PC-9 (cell line): ENCODE measurements at regions not wholly inside any gene's neighbourhood (a gene's known extent, or its start where the extent isn't known, plus 50 kb on each side); places are given as distances from the start of the nearest gene placed in this dataset.

Experiments
- BruUV-seq: library from RNA; stranded (reverse); fragments of 400-500 nt; replicated peaks from 2 replicates; lab custom pipeline; 2021; lab: Mats Ljungman, UMichigan
- CTCF ChIA-PET: fragments of 300-600 bp; sonication (Branson Sonifier 250); formaldehyde crosslinking; loops from one replicate; lab custom pipeline; 2022; ENCODE audit warnings: antibody characterized with exemption; lab: Charles Lee
- POLR2A ChIA-PET: fragments of 300-600 bp; sonication (Branson Sonifier 250); formaldehyde crosslinking; loops from one replicate; lab custom pipeline; 2022; ENCODE audit warnings: antibody characterized with exemption; ENCODE audit not compliant: unreplicated experiment; lab: Charles Lee
- DNase-seq, 2 experiments: peaks; one replicate each; pipeline versions ENCODE4 v3.0.0 to v3.0.0-alpha.2; 2015 to 2022; ENCODE audit warnings: mixed read lengths in 1 of 2
- H2AFZ ChIP-seq: fragments of 200-600 bp; sonication (generic); 2 replicates; pipeline ENCODE4 v1.8.1; 2017; ENCODE audit warnings: antibody characterized with exemption
- H3F3A ChIP-seq: fragments of 200-600 bp; sonication (generic); 2 replicates; pipeline ENCODE4 v1.8.1; 2017; ENCODE audit warnings: antibody characterized with exemption, mild to moderate bottlenecking, low read depth; ENCODE audit not compliant: insufficient read depth
- H3K27ac ChIP-seq: fragments of 200-600 bp; sonication (generic); 2 replicates; pipeline ENCODE4 v1.6.1; 2016; ENCODE audit warnings: mixed run types
- H3K27me3 ChIP-seq: fragments of 200-600 bp; sonication (generic); 2 replicates; pipeline ENCODE4 v1.6.1; 2016; ENCODE audit warnings: low read depth, mixed run types; ENCODE audit not compliant: insufficient read depth
- H3K36me3 ChIP-seq: fragments of 200-600 bp; sonication (generic); 2 replicates; pipeline ENCODE4 v1.6.1; 2016; ENCODE audit warnings: low read depth, mixed run types
- H3K4me1 ChIP-seq: fragments of 200-600 bp; sonication (generic); replicated peaks from 2 replicates; pipeline ENCODE4 v1.6.1; 2016; ENCODE audit warnings: mixed run types; ENCODE audit not compliant: insufficient read depth
- H3K4me2 ChIP-seq: fragments of 200-600 bp; sonication (generic); 2 replicates; pipeline ENCODE4 v1.6.1; 2017; ENCODE audit warnings: mixed run types
- H3K4me3 ChIP-seq: fragments of 200-600 bp; sonication (generic); 2 replicates; pipeline ENCODE4 v1.6.1; 2016; ENCODE audit warnings: mixed run types
- H3K79me2 ChIP-seq: fragments of 200-600 bp; sonication (generic); 2 replicates; pipeline ENCODE4 v1.6.1; 2017; ENCODE audit warnings: low read depth, mixed run types
- H3K9me2 ChIP-seq: fragments of 200-600 bp; sonication (generic); 2 replicates; pipeline ENCODE4 v1.8.1; 2017; ENCODE audit warnings: mild to moderate bottlenecking; ENCODE audit not compliant: insufficient read depth
- H3K9me3 ChIP-seq: fragments of 200-600 bp; sonication (generic); 2 replicates; pipeline ENCODE4 v1.8.1; 2016; ENCODE audit warnings: low read depth; ENCODE audit not compliant: insufficient read depth
- H4K20me1 ChIP-seq: fragments of 200-600 bp; sonication (generic); 2 replicates; pipeline ENCODE4 v1.8.1; 2017; ENCODE audit not compliant: insufficient read depth
- EZH2 ChIP-seq: fragments of 200-600 bp; sonication (generic); IDR thresholded peaks from 2 replicates; pipeline ENCODE4 v1.8.0; 2017; ENCODE audit warnings: antibody characterized with exemption, low read depth
- intact Hi-C: fragments of 100-400 bp; cut with micrococcal nuclease; formaldehyde crosslinking; loops from one replicate; pipeline ENCODE4 v1.10.0; 2022; ENCODE audit not compliant: unreplicated experiment
- TF ChIP-seq, protein P1 (sequence below): fragments of 200-600 bp; sonication (generic); conservative IDR thresholded peaks from 2 replicates; pipeline ENCODE4 v1.6.1; 2017; ENCODE audit warnings: mixed run types, antibody characterized with exemption, mild to moderate bottlenecking, moderate library complexity

DNA sequence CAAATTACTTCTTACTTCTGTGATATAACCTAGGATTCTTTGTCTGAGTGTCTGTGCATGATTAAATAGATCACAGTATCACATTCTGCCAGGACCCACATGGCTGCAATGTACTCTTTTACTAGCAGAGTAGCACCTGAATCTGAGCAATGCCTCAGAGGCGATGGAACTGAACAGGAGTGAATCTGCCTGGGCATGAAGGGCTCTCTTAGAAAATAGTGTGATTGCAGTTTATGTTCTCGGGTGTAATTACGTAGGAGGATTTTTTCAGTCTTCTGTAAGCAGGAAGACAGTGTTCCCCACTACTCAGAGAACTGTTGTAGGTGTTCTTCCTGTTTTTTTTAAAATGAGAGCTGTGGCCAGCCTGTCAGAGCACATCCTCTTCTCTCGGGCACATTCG, 802.3 kb downstream of the NLGN4Y start:
- Histone ChIP-seq H3K79me2 (no peaks in the 10 kb centered on the region), H4K20me1 (no peaks in the 10 kb centered on the region), H3K9me2 (no peaks in the 10 kb centered on the region), H3K27me3 (no peaks in the 10 kb centered on the region), H3K4me2 (no peak overlapping the region), H3K4me1 (no peaks in the 10 kb centered on the region), H3K27ac (no peak overlapping the region), H3K36me3 (no peaks in the 10 kb centered on the region), H3K4me3 (no peak overlapping the region), H2AFZ (no peak overlapping the region), H3K9me3 (no peaks in the 10 kb centered on the region), H3F3A (no peaks in the 10 kb centered on the region)
- CTCF ChIA-PET: no interaction called here
- no peak for TF ChIP-seq EZH2
- TF ChIP-seq, protein P1, sequence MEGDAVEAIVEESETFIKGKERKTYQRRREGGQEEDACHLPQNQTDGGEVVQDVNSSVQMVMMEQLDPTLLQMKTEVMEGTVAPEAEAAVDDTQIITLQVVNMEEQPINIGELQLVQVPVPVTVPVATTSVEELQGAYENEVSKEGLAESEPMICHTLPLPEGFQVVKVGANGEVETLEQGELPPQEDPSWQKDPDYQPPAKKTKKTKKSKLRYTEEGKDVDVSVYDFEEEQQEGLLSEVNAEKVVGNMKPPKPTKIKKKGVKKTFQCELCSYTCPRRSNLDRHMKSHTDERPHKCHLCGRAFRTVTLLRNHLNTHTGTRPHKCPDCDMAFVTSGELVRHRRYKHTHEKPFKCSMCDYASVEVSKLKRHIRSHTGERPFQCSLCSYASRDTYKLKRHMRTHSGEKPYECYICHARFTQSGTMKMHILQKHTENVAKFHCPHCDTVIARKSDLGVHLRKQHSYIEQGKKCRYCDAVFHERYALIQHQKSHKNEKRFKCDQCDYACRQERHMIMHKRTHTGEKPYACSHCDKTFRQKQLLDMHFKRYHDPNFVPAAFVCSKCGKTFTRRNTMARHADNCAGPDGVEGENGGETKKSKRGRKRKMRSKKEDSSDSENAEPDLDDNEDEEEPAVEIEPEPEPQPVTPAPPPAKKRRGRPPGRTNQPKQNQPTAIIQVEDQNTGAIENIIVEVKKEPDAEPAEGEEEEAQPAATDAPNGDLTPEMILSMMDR: no peak
- intact Hi-C loops: no loop called here
- DNase-seq: no peak
- POLR2A ChIA-PET: no interaction called here
- BruUV-seq: no TSS peak

GRCh38 chrY:15328848-15329247, 804.5 kb downstream of the NLGN4Y start:
- POLR2A ChIA-PET: no interaction called here
- H3K9me3 ChIP-seq: no peaks in the 10 kb centered on the region

DNA sequence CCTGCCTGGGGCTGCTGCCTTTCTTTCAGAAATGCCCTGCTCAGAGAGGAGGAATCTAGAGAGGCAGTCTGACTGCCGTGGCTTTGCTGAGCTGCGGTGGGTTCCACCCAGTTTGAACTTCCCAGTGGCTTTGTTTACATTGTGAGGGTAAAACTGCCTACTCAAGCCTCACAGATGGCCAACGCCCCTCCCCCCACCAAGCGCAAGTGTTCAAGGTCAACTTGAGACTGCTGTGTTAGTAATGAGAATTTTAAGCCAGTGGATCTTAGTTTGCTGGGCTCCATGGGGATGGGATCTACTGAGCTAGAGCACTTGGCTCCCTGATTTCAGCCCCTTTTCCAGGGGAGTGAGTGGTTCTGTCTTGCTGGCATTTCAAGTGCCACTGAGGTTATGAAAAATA, 819.2 kb downstream of the NLGN4Y start:
- POLR2A ChIA-PET: no interaction called here
- CTCF ChIA-PET: no interaction called here

More at GRCh38 chrY:15328848-15329247, 804.5 kb downstream of the NLGN4Y start:
- BruUV-seq: no TSS peak
- TF ChIP-seq, protein P1: no peak
- no peak for DNase-seq
- no peak overlapping the region for H3K27ac ChIP-seq
- H2AFZ ChIP-seq: no peak overlapping the region
- no peaks in the 10 kb centered on the region for H3K9me2 ChIP-seq
- H3K4me1 ChIP-seq: no peaks in the 10 kb centered on the region
- H3K27me3 ChIP-seq: no peaks in the 10 kb centered on the region
- H4K20me1 ChIP-seq: no peaks in the 10 kb centered on the region
- intact Hi-C loops: no loop called here
- H3K4me3 ChIP-seq: no peak overlapping the region
- no peak overlapping the region for H3K4me2 ChIP-seq
- CTCF ChIA-PET: no interaction called here
- no peaks in the 10 kb centered on the region for H3F3A ChIP-seq
- H3K79me2 ChIP-seq: no peaks in the 10 kb centered on the region
- no peaks in the 10 kb centered on the region for H3K36me3 ChIP-seq

More for the DNA sequence above, 819.2 kb downstream of the NLGN4Y start:
- Histone ChIP-seq H3K9me2 (no peaks in the 10 kb centered on the region), H3K4me2 (no peak overlapping the region), H4K20me1 (no peaks in the 10 kb centered on the region), H2AFZ (no peak overlapping the region), H3K4me1 (no peaks in the 10 kb centered on the region), H3K9me3 (no peaks in the 10 kb centered on the region), H3F3A (no peaks in the 10 kb centered on the region), H3K79me2 (no peaks in the 10 kb centered on the region), H3K36me3 (no peaks in the 10 kb centered on the region), H3K27me3 (no peaks in the 10 kb centered on the region), H3K4me3 (no peak overlapping the region), H3K27ac (no peak overlapping the region)
- BruUV-seq: no TSS peak
- TF ChIP-seq EZH2: no peak
- TF ChIP-seq, protein P1: no peak
- DNase-seq: no peak
- intact Hi-C loops: no loop called here
